ENCODE measurements at regions not wholly inside any gene's neighbourhood (a gene's known extent, or its start where the extent isn't known, plus 50 kb on each side); places are given as distances from the start of the nearest gene placed in this dataset.

- H4K20me1 ChIP-seq (ENCODE audit: control insufficient read depth, insufficient read depth, low read depth, low read length), result no peaks in the 10 kb centered on the region
- no peaks in the 10 kb centered on the region for H3K36me3 ChIP-seq (ENCODE audit: control insufficient read depth, low read length)
- H3K4me1 ChIP-seq (ENCODE audit: control insufficient read depth, low read length), result no peaks in the 10 kb centered on the region
- H3K9me3 ChIP-seq (ENCODE audit: control insufficient read depth, insufficient read depth, low read length), result no peaks in the 10 kb centered on the region
- no peaks in the 10 kb centered on the region for H3K27me3 ChIP-seq (ENCODE audit: control insufficient read depth, low read length)
- H3K4me3 ChIP-seq (ENCODE audit: low read length), result no peak overlapping the region
- no peak for TF ChIP-seq EZH2phosphoT487 (IDR thresholded peaks at IDR 0.05; ENCODE audit: borderline replicate concordance, low read length)
- no peak for TF ChIP-seq CTCF (IDR thresholded peaks at IDR 0.05; ENCODE audit: low read depth, low read length, poor library complexity, severe bottlenecking)
- no peak overlapping the region for H3K27ac ChIP-seq (ENCODE audit: low read depth, low read length)
- H3K4me2 ChIP-seq (ENCODE audit: low read length), result no peak overlapping the region
- no peaks in the 10 kb centered on the region for H3K79me2 ChIP-seq (ENCODE audit: control insufficient read depth, low read length)
- H3K9me2 ChIP-seq (replicated peaks; ENCODE audit: control insufficient read depth, low read length), result no peaks in the 10 kb centered on the region
- H3F3A ChIP-seq (ENCODE audit: control insufficient read depth, insufficient read depth), result no peaks in the 10 kb centered on the region
These were observed 106.9 kb upstream of the LYZL1 start for GRCh38 chr10:29181936-29182335.

- no peaks in the 10 kb centered on the region for H3K9me2 ChIP-seq (replicated peaks; ENCODE audit: control insufficient read depth, low read length)
- no peaks in the 10 kb centered on the region for H4K20me1 ChIP-seq (ENCODE audit: control insufficient read depth, insufficient read depth, low read depth, low read length)
- no peak overlapping the region for H3K4me3 ChIP-seq (ENCODE audit: low read length)
- H3K79me2 ChIP-seq (ENCODE audit: control insufficient read depth, low read length), result no peaks in the 10 kb centered on the region
- TF ChIP-seq EZH2phosphoT487 (IDR thresholded peaks at IDR 0.05; ENCODE audit: borderline replicate concordance, low read length), result no peak
- TF ChIP-seq CTCF (IDR thresholded peaks at IDR 0.05; ENCODE audit: low read depth, low read length, poor library complexity, severe bottlenecking), result no peak
- no peak overlapping the region for H3K27ac ChIP-seq (ENCODE audit: low read depth, low read length)
- no peaks in the 10 kb centered on the region for H3F3A ChIP-seq (ENCODE audit: control insufficient read depth, insufficient read depth)
- H3K9me3 ChIP-seq (ENCODE audit: control insufficient read depth, insufficient read depth, low read length), result no peaks in the 10 kb centered on the region
- H3K27me3 ChIP-seq (ENCODE audit: control insufficient read depth, low read length), result no peaks in the 10 kb centered on the region
- H3K36me3 ChIP-seq (ENCODE audit: control insufficient read depth, low read length), result no peaks in the 10 kb centered on the region
- H3K4me1 ChIP-seq (ENCODE audit: control insufficient read depth, low read length), result no peaks in the 10 kb centered on the region
- no peak overlapping the region for H3K4me2 ChIP-seq (ENCODE audit: low read length)
These were observed 105.4 kb upstream of the LYZL1 start for GRCh38 chr10:29183301-29183945.

GRCh38 chr10:29184205-29185000 is 104.5 kb upstream of the LYZL1 start:
- Histone ChIP-seq H3K27me3 (ENCODE audit: control insufficient read depth, low read length) (no peaks in the 10 kb centered on the region), H3K4me1 (ENCODE audit: control insufficient read depth, low read length) (no peaks in the 10 kb centered on the region), H3K9me3 (ENCODE audit: control insufficient read depth, insufficient read depth, low read length) (no peaks in the 10 kb centered on the region), H3K4me2 (ENCODE audit: low read length) (no peak overlapping the region), H3K36me3 (ENCODE audit: control insufficient read depth, low read length) (no peaks in the 10 kb centered on the region), H3K4me3 (ENCODE audit: low read length) (no peak overlapping the region), H3K27ac (ENCODE audit: low read depth, low read length) (no peak overlapping the region), H3K79me2 (ENCODE audit: control insufficient read depth, low read length) (no peaks in the 10 kb centered on the region), H4K20me1 (ENCODE audit: control insufficient read depth, insufficient read depth, low read depth, low read length) (no peaks in the 10 kb centered on the region), H3K9me2 (replicated peaks; ENCODE audit: control insufficient read depth, low read length) (no peaks in the 10 kb centered on the region), H3F3A (ENCODE audit: control insufficient read depth, insufficient read depth) (no peaks in the 10 kb centered on the region)
- TF ChIP-seq EZH2phosphoT487 (IDR thresholded peaks at IDR 0.05; ENCODE audit: borderline replicate concordance, low read length), result no peak
- no peak for TF ChIP-seq CTCF (IDR thresholded peaks at IDR 0.05; ENCODE audit: low read depth, low read length, poor library complexity, severe bottlenecking)

Measured in DOHH2 (cell line).